ENCODE measurements at regions not wholly inside any gene's neighbourhood (a gene's known extent, or its start where the extent isn't known, plus 50 kb on each side); places are given as distances from the start of the nearest gene placed in this dataset.
"Not testable (repeated sequence)": the region's sequence is repeated elsewhere in the genome, so short reads cannot be mapped to it uniquely, and the experiment has no call there.

DNA sequence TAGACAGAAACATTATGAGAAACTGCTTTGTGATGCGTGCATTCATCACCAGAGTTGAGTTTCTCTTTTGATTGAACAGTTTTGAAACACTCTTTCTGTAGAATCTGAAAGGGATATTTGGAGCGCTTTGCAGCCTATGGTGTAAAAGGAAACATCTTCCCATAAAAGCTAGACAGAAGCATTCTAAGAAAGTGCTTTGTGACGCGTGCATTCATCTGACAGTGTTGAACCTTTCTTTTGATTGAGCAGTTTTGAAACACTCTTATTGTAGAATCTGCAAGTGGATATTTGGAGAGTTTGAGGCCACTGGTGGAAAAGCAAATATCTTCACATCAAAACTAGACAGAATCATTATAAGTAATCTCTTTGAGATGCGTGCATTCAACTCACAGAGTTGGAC is 3131.6 kb downstream of the TUBA3C start:
- not testable (repeated sequence) for H3K4me1 Mint-ChIP-seq, H3K27me3 Mint-ChIP-seq, H3K9me3 Mint-ChIP-seq

DNA sequence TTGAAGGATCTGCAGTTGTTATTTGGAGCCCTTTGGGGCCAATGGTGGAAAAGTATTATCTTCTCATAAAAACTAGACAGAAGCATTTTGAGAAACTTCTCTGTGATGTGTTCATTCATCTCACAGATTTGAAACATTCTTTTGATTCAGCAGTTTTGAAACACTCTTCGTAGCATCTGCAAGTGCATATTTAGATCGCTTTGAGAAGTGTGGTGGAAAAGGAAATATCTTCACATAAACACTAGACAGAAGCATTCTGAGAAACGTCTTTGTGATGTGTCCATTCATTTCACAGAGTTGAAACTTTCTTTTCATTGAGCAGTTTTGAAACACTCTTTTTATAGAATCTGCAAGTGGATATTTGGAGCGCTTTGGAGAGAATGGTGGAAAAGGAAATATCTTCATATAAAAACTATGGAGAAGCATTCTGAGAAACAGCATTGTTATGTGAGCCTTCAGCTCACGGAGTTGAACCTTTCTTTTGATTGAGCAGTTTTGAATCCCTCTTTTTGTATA is 3164.1 kb downstream of the TUBA3C start:
- H3K9me3 ChIP-seq (ENCODE audit: control insufficient read depth in 2 of 3, low read length in 3 of 3); H3K4me3 ChIP-seq (ENCODE audit: low read length); H3K4me1 Mint-ChIP-seq; DNase-seq; ATAC-seq; POLR2A ChIA-PET; H3K4me3 Mint-ChIP-seq; H3K4me1 ChIP-seq (ENCODE audit: control insufficient read depth in 2 of 2, insufficient read depth in 2 of 2, low read length in 2 of 2); CTCF ChIA-PET; H3K27me3 Mint-ChIP-seq; H3K27me3 ChIP-seq (ENCODE audit: control insufficient read depth in 2 of 2, insufficient read depth in 2 of 2, low read length in 2 of 2); intact Hi-C loops (cut with micrococcal nuclease); H3K36me3 ChIP-seq (ENCODE audit: control insufficient read depth in 2 of 3, insufficient read depth in 3 of 3, low read length in 3 of 3); H3K27ac Mint-ChIP-seq; H3K27ac ChIP-seq (ENCODE audit: low read depth, low read length): not testable (repeated sequence)
- Mint-ChIP-seq H3K36me3 (peaks cover 0 to 27% (median 8%) of the 10 kb centered on the region in 5 donors), H3K9me3 (peaks cover 17 to 63% (median 32%) of the 10 kb centered on the region in 11 donors)

More for the DNA sequence above, 3131.6 kb downstream of the TUBA3C start:
- DNase-seq; H3K27ac ChIP-seq (ENCODE audit: low read depth, low read length); H3K9me3 ChIP-seq (ENCODE audit: control insufficient read depth in 2 of 3, low read length in 3 of 3); H3K4me3 ChIP-seq (ENCODE audit: low read length); H3K4me1 ChIP-seq (ENCODE audit: control insufficient read depth in 2 of 2, insufficient read depth in 2 of 2, low read length in 2 of 2); ATAC-seq; CTCF ChIA-PET; H3K4me3 Mint-ChIP-seq; H3K36me3 Mint-ChIP-seq; H3K27ac Mint-ChIP-seq; POLR2A ChIA-PET; intact Hi-C loops (cut with micrococcal nuclease); H3K27me3 ChIP-seq (ENCODE audit: control insufficient read depth in 2 of 2, insufficient read depth in 2 of 2, low read length in 2 of 2); H3K36me3 ChIP-seq (ENCODE audit: control insufficient read depth in 2 of 3, insufficient read depth in 3 of 3, low read length in 3 of 3): not testable (repeated sequence)

DNA sequence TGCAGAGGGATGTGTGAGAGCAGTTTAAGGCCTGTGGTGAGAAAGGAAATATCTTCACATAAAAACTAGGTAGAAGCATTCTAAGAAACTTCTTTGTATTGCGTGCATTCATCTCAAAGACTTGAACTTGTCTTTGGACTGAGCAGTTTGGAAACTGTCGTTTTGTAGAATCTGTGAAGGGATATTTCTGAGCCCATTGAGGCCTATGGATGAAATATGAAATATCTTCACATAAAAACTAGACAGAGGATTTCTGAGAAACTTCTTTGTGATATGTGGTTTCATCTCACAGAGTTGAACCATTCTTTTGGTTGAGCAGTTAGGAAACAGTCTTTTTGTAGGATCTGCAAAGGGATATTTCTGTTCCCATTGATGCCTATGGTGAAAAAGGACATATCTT is 3173.4 kb downstream of the TUBA3C start:
- H3K36me3 ChIP-seq (ENCODE audit: control insufficient read depth in 2 of 3, insufficient read depth in 3 of 3, low read length in 3 of 3); H3K4me1 Mint-ChIP-seq; H3K27me3 ChIP-seq (ENCODE audit: control insufficient read depth in 2 of 2, insufficient read depth in 2 of 2, low read length in 2 of 2); H3K27ac ChIP-seq (ENCODE audit: low read depth, low read length); H3K4me3 ChIP-seq (ENCODE audit: low read length); ATAC-seq; POLR2A ChIA-PET; H3K36me3 Mint-ChIP-seq; H3K4me1 ChIP-seq (ENCODE audit: control insufficient read depth in 2 of 2, insufficient read depth in 2 of 2, low read length in 2 of 2); H3K4me3 Mint-ChIP-seq; DNase-seq; CTCF ChIA-PET; intact Hi-C loops (cut with micrococcal nuclease); H3K27me3 Mint-ChIP-seq; H3K27ac Mint-ChIP-seq; H3K9me3 ChIP-seq (ENCODE audit: control insufficient read depth in 2 of 3, low read length in 3 of 3): not testable (repeated sequence)
- H3K9me3 Mint-ChIP-seq: peaks cover 9 to 49% (median 22%) of the 10 kb centered on the region in 11 donors
